ENCODE measurements at regions not wholly inside any gene's neighbourhood (a gene's known extent, or its start where the extent isn't known, plus 50 kb on each side); places are given as distances from the start of the nearest gene placed in this dataset.

- Histone ChIP-seq H3K27me3 (no peaks in the 10 kb centered on the region), H3K36me3 (no peaks in the 10 kb centered on the region), H3K4me1 (no peaks in the 10 kb centered on the region), H3K9me3 (no peaks in the 10 kb centered on the region), H3K4me3 (no peak overlapping the region), H3K27ac (no peak overlapping the region)
- DNase-seq, result no peak
- TF ChIP-seq POLR2AphosphoS5 (IDR thresholded peaks at IDR 0.05) (no peak), CTCF (IDR thresholded peaks at IDR 0.05) (no peak)
- 81 to 82% methylated on average over 4 of the region's 4 CpGs for WGBS, 2 donors (ENCODE audit: low coverage in 1 of 2)
- in situ Hi-C loops (cut with MboI; ENCODE audit: low pct_ligation_motif_present in 1 of 4, low pct_unique_long_range_greater_than_20kb in 1 of 4, low sequenced_read_pairs in 3 of 4) (loop anchor here in 3 of 4 donors (25.0 kb wide), 3 partner anchors 424 to 1199 kb away; no protein-coding TSS in a partner anchor), intact Hi-C loops (cut with DNase I; ENCODE audit: low total_unique reads) (no loop called here)
Observed at GRCh38 chr5:82363524-82363923, 85.4 kb upstream of the RPS23 start.

- Histone ChIP-seq H3K36me3 (no peaks in the 10 kb centered on the region), H3K9me3 (no peaks in the 10 kb centered on the region), H3K4me3 (no peak overlapping the region), H3K27me3 (no peaks in the 10 kb centered on the region), H3K4me1 (peaks cover 0 to 3% (median 1%) of the 10 kb centered on the region in 4 donors), H3K27ac (no peak overlapping the region)
- no peak for TF ChIP-seq EP300 (IDR thresholded peaks at IDR 0.05; ENCODE audit: low read depth)
- no peak for TF ChIP-seq POLR2AphosphoS5 (IDR thresholded peaks at IDR 0.05)
- no peak for TF ChIP-seq POLR2A (IDR thresholded peaks at IDR 0.05)
- TF ChIP-seq CTCF (IDR thresholded peaks at IDR 0.05), result no peak
- intact Hi-C loops (cut with DNase I; ENCODE audit: low total_unique reads), result no loop called here
- in situ Hi-C loops (cut with MboI; ENCODE audit: low pct_ligation_motif_present in 1 of 4, low pct_unique_long_range_greater_than_20kb in 1 of 4, low sequenced_read_pairs in 3 of 4), result loop anchor here in 3 of 4 donors (25.0 kb wide), 3 partner anchors 425 to 1200 kb away; no protein-coding TSS in a partner anchor
- DNase-seq, result no peak
- WGBS, 2 donors (ENCODE audit: low coverage in 1 of 2), result 61 to 67% methylated on average over 6 of the region's 6 CpGs
Observed at GRCh38 chr5:82362636-82363035, 84.5 kb upstream of the RPS23 start.

GRCh38 chr5:82360022-82360421 lies 81.9 kb upstream of the RPS23 start:
- DNase-seq, result no peak
- Histone ChIP-seq H3K27ac (no peak overlapping the region), H3K36me3 (no peaks in the 10 kb centered on the region), H3K27me3 (no peaks in the 10 kb centered on the region), H3K4me3 (no peak overlapping the region), H3K4me1 (peaks cover 0 to 11% (median 5%) of the 10 kb centered on the region in 4 donors), H3K9me3 (no peaks in the 10 kb centered on the region)
- intact Hi-C loops (cut with DNase I; ENCODE audit: low total_unique reads), result no loop called here
- in situ Hi-C loops (cut with MboI; ENCODE audit: low pct_ligation_motif_present in 1 of 4, low pct_unique_long_range_greater_than_20kb in 1 of 4, low sequenced_read_pairs in 3 of 4), result loop anchor here in 3 of 4 donors (25.0 kb wide), 3 partner anchors 427 to 1202 kb away; no protein-coding TSS in a partner anchor
- TF ChIP-seq CTCF (IDR thresholded peaks at IDR 0.05) (no peak), EP300 (IDR thresholded peaks at IDR 0.05; ENCODE audit: low read depth) (no peak), POLR2AphosphoS5 (IDR thresholded peaks at IDR 0.05) (no peak), POLR2A (IDR thresholded peaks at IDR 0.05) (no peak)
- 85 to 100% methylated on average over 3 of the region's 3 CpGs for WGBS, 2 donors (ENCODE audit: low coverage in 1 of 2)

- TF ChIP-seq POLR2AphosphoS5 (IDR thresholded peaks at IDR 0.05) (no peak), POLR2A (IDR thresholded peaks at IDR 0.05) (no peak), EP300 (IDR thresholded peaks at IDR 0.05; ENCODE audit: low read depth) (no peak), CTCF (IDR thresholded peaks at IDR 0.05) (no peak)
- 74 to 80% methylated on average over 3 of the region's 3 CpGs for WGBS, 2 donors (ENCODE audit: low coverage in 1 of 2)
- intact Hi-C loops (cut with DNase I; ENCODE audit: low total_unique reads), result no loop called here
- Histone ChIP-seq H3K36me3 (no peaks in the 10 kb centered on the region), H3K4me1 (peaks cover 0 to 11% (median 5%) of the 10 kb centered on the region in 4 donors), H3K27ac (no peak overlapping the region), H3K27me3 (no peaks in the 10 kb centered on the region), H3K4me3 (no peak overlapping the region), H3K9me3 (no peaks in the 10 kb centered on the region)
- in situ Hi-C loops (cut with MboI; ENCODE audit: low pct_ligation_motif_present in 1 of 4, low pct_unique_long_range_greater_than_20kb in 1 of 4, low sequenced_read_pairs in 3 of 4), result loop anchor here (5.0 to 25.0 kb wide), 7 partner anchors 428 to 1206 kb away; no protein-coding TSS in a partner anchor
- DNase-seq, result no peak
Observed at GRCh38 chr5:82359272-82359671, 81.1 kb upstream of the RPS23 start.

Measured in transverse colon (tissue), 4 donors.